K562 (cell line): ENCODE measurements at regions not wholly inside any gene's neighbourhood (a gene's known extent, or its start where the extent isn't known, plus 50 kb on each side); places are given as distances from the start of the nearest gene placed in this dataset.

Experiments
- ATAC-seq: fragments of 200-7000 bp; cut with Tn5 transposase; 3 replicates; pipeline ENCODE4 v1.9.1; 2020; ENCODE audit warnings: moderate library complexity
- BruUV-seq: library from RNA; stranded (reverse); fragments of 400-500 nt; replicated peaks from 2 replicates; lab custom pipeline; 2021; lab: Mats Ljungman, UMichigan
- CTCF ChIA-PET: fragments of 300-600 bp; formaldehyde crosslinking; extraction: SDS; loops from one replicate; lab custom pipeline; 2021; ENCODE audit warnings: low intra/inter-chr PET ratio; lab: Yijun Ruan, JAX
- POLR2A ChIA-PET: fragments of 300-600, 350-650 bp; sonication (Branson Sonifier 250); formaldehyde crosslinking; extraction: SDS; loops from one replicate; lab custom pipeline; 2021; ENCODE audit warnings: antibody characterized with exemption, inconsistent platforms; lab: Yijun Ruan, JAX
- DNase-seq, 4 experiments: peaks; one replicate each; pipeline versions ENCODE4 v3.0.0 to v3.0.0-alpha.2; 2011 to 2018; ENCODE audit warnings: low spot score in 3 of 4, mixed read lengths in 3 of 4; ENCODE audit errors: extremely low read depth in 1 of 4
- FAIRE-seq: peaks from 2 replicates; lab custom pipeline; 2011; peaks lifted over from hg19 to GRCh38; lab: Jason Lieb, UNC
- H2AFZ ChIP-seq: 2 replicates; pipeline ENCODE4 v1.6.0; 2011; ENCODE audit warnings: low read depth, low read length, control low read depth, inconsistent platforms
- H3K27ac ChIP-seq: fragments of 200-600 bp; 3 replicates; pipeline ENCODE4 v1.8.0; 2011; ENCODE audit warnings: low read depth, mild to moderate bottlenecking, control low read depth, inconsistent platforms, low read length, moderate library complexity, mixed read lengths; ENCODE audit errors: extremely low read depth
- H3K27me3 ChIP-seq, 2 experiments: fragments of 300-600 bp in 1 of 2; 2 replicates in 1 of 2; 3 replicates in 1 of 2; pipeline versions ENCODE4 v1.6.0 to v1.8.0; 2011; ENCODE audit warnings: inconsistent platforms in 2 of 2, low read length in 2 of 2, mild to moderate bottlenecking in 1 of 2, mixed read lengths in 1 of 2, moderate library complexity in 1 of 2; ENCODE audit not compliant: control insufficient read depth in 2 of 2, insufficient read depth in 2 of 2
- H3K36me3 ChIP-seq: fragments of 300-600 bp; 3 replicates; pipeline ENCODE4 v1.8.0; 2011; ENCODE audit warnings: mild to moderate bottlenecking, low read length, inconsistent platforms; ENCODE audit not compliant: control insufficient read depth, insufficient read depth
- H3K4me1 ChIP-seq, 2 experiments: fragments of 200-600 bp in 1 of 2; replicated peaks in 1 of 2; 2 replicates in 1 of 2; 3 replicates in 1 of 2; pipeline versions ENCODE4 v1.5.1 to v1.8.0; 2011; ENCODE audit warnings: inconsistent platforms in 2 of 2, low read length in 2 of 2, mild to moderate bottlenecking in 1 of 2, mixed read lengths in 1 of 2, moderate library complexity in 1 of 2; ENCODE audit not compliant: control insufficient read depth in 2 of 2, insufficient read depth in 2 of 2
- H3K4me2 ChIP-seq: 2 replicates; pipeline ENCODE4 v1.6.1; 2011; ENCODE audit warnings: low read length, control low read depth, inconsistent platforms, mixed read lengths; ENCODE audit not compliant: insufficient read depth
- H3K4me3 ChIP-seq: fragments of 200-600 bp; sonication (generic), shearing (Covaris generic); 2 replicates; pipeline ENCODE4 v1.5.1; 2016; ENCODE audit warnings: control low read depth, inconsistent platforms
- H3K79me2 ChIP-seq: fragments of 200-600 bp; 3 replicates; pipeline ENCODE4 v1.8.0; 2011; ENCODE audit warnings: low read length, inconsistent platforms; ENCODE audit not compliant: control insufficient read depth, insufficient read depth
- H3K9ac ChIP-seq, 2 experiments: 2 replicates each; pipeline versions ENCODE4 v1.6.0 to v1.6.1; 2011; ENCODE audit warnings: low read depth in 2 of 2, low read length in 2 of 2, control low read depth in 1 of 2, inconsistent platforms in 1 of 2, mild to moderate bottlenecking in 1 of 2, mixed read lengths in 1 of 2; ENCODE audit not compliant: insufficient read depth in 1 of 2
- H3K9me1 ChIP-seq: one replicate; pipeline ENCODE4 v1.6.0; 2011; ENCODE audit warnings: inconsistent platforms, mild to moderate bottlenecking, low read length, moderate library complexity; ENCODE audit not compliant: control insufficient read depth, insufficient read depth
- H3K9me3 ChIP-seq: replicated peaks from 2 replicates; pipeline ENCODE4 v1.5.1; 2011; ENCODE audit warnings: low read depth, low read length, inconsistent platforms; ENCODE audit not compliant: control insufficient read depth, insufficient read depth
- H4K20me1 ChIP-seq: replicated peaks from 2 replicates; pipeline ENCODE4 v1.6.1; 2011; ENCODE audit warnings: low read length, inconsistent platforms, mixed read lengths; ENCODE audit not compliant: control insufficient read depth, insufficient read depth
- CC2D1A ChIP-seq: fragments of 450-650 bp; IDR thresholded peaks from 2 replicates; pipeline ENCODE4 v1.6.1; 2017; ENCODE audit warnings: mild to moderate bottlenecking
- DLX4 ChIP-seq: fragments of 250-450 bp; sonication (Bioruptor Pico); IDR thresholded peaks from 2 replicates; pipeline ENCODE4 v1.6.1; 2021; ENCODE audit warnings: mild to moderate bottlenecking
- E2F3 ChIP-seq: fragments of 250-450 bp; sonication (Bioruptor Pico); IDR thresholded peaks from 2 replicates; pipeline ENCODE4 v1.4.0; 2020; ENCODE audit warnings: mild to moderate bottlenecking
- GTF2B ChIP-seq: IDR thresholded peaks from 2 replicates; pipeline ENCODE4 v1.6.1; 2011; ENCODE audit not compliant: insufficient read length; ENCODE audit errors: extremely low read depth
- KAT8 ChIP-seq: fragments of 450-650 bp; IDR thresholded peaks from 2 replicates; pipeline ENCODE4 v1.6.1; 2016; ENCODE audit warnings: low read depth, mild to moderate bottlenecking
- L3MBTL2 ChIP-seq: fragments of 450-650 bp; IDR thresholded peaks from 2 replicates; pipeline ENCODE4 v1.6.1; 2016; ENCODE audit warnings: mild to moderate bottlenecking, moderate library complexity
- NCOA1 ChIP-seq: fragments of 450-650 bp; IDR thresholded peaks from 2 replicates; pipeline ENCODE4 v1.6.1; 2016; ENCODE audit warnings: low read depth
- NR2C2 ChIP-seq, 2 experiments: fragments of 200-800 bp in 1 of 2; sonication (Bioruptor generic) in 1 of 2; sonication (generic) in 1 of 2; formaldehyde crosslinking in 1 of 2; IDR thresholded peaks; 2 replicates each; pipeline versions ENCODE4 v1.6.1 to v1.8.0; 2016 to 2022; ENCODE audit warnings: mild to moderate bottlenecking in 1 of 2, missing compliant biosample characterization in 1 of 2, missing genetic modification characterization in 1 of 2, missing genetic modification reagents in 1 of 2
- PCBP2 ChIP-seq: fragments of 200-400 bp; formaldehyde crosslinking; IDR thresholded peaks from 2 replicates; pipeline ENCODE4 v1.6.1; 2018; ENCODE audit warnings: low read length, low read depth, mild to moderate bottlenecking, moderate library complexity; ENCODE audit not compliant: poor library complexity, severe bottlenecking
- PRMT5 ChIP-seq: sonication (generic); formaldehyde crosslinking; IDR thresholded peaks from 2 replicates; pipeline ENCODE4 v1.5.0; 2020; ENCODE audit warnings: missing genetic modification reagents
- SMC3 ChIP-seq: conservative IDR thresholded peaks from 2 replicates; pipeline ENCODE4 v1.6.1; 2011; ENCODE audit warnings: low read depth, low read length, improper control_type of control experiment; ENCODE audit not compliant: insufficient read depth
- TRIM28 ChIP-seq: fragments of 450-650 bp; IDR thresholded peaks from 2 replicates; pipeline ENCODE4 v1.6.1; 2017
- ZNF121 ChIP-seq: sonication (generic); formaldehyde crosslinking; conservative IDR thresholded peaks from 2 replicates; pipeline ENCODE4 v1.8.0; 2022; ENCODE audit warnings: missing genetic modification reagents
- ZNF24 ChIP-seq: fragments of 450-650 bp; IDR thresholded peaks from 2 replicates; pipeline ENCODE4 v1.6.1; 2016
- WGBS: fragments of 100-300 bp; shearing (Covaris generic); methylation state at CpG from one replicate; pipeline ENCODE4 v1.1.6; 2016; ENCODE audit warnings: low coverage, mixed read lengths; ENCODE audit not compliant: insufficient coverage; ENCODE audit errors: missing lambda C conversion rate; 5-methylcytosine and 5-hydroxymethylcytosine counted together
- in situ Hi-C: fragments of 300-500 bp; cut with MboI; formaldehyde crosslinking; loops from 4 replicates; pipeline ENCODE4 v1.15.0; 2018; ENCODE audit warnings: inconsistent platforms, mixed read lengths
- intact Hi-C: fragments of 100-400 bp; cut with micrococcal nuclease; formaldehyde crosslinking; loops from 2 replicates; pipeline ENCODE4 v1.14.2; 2022
- TF ChIP-seq, protein P1 (sequence below): fragments of 250-450 bp; sonication (Bioruptor Pico); IDR thresholded peaks from 2 replicates; pipeline ENCODE4 v1.8.0; 2021; ENCODE audit warnings: mild to moderate bottlenecking, moderate library complexity
- TF ChIP-seq, protein P2 (sequence below): fragments of 250-450 bp; sonication (Bioruptor Pico); IDR thresholded peaks from 2 replicates; pipeline ENCODE4 v1.4.0; 2020; ENCODE audit warnings: mild to moderate bottlenecking

- TF ChIP-seq SMC3: no peak
- TF ChIP-seq ZNF121: no peak
- TF ChIP-seq, protein P1, sequence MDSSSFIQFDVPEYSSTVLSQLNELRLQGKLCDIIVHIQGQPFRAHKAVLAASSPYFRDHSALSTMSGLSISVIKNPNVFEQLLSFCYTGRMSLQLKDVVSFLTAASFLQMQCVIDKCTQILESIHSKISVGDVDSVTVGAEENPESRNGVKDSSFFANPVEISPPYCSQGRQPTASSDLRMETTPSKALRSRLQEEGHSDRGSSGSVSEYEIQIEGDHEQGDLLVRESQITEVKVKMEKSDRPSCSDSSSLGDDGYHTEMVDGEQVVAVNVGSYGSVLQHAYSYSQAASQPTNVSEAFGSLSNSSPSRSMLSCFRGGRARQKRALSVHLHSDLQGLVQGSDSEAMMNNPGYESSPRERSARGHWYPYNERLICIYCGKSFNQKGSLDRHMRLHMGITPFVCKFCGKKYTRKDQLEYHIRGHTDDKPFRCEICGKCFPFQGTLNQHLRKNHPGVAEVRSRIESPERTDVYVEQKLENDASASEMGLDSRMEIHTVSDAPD: no peak
- no peak for TF ChIP-seq PCBP2
- TF ChIP-seq CC2D1A: no peak
- TF ChIP-seq, all 486 proteins: peak for 0
Observed at GRCh38 chr7:41245916-41246315, 457.0 kb downstream of the INHBA start (continued).

GRCh38 chr7:41244246-41244645 lies 458.6 kb downstream of the INHBA start:
- no peaks in the 10 kb centered on the region for H3K27me3 ChIP-seq
- no peaks in the 10 kb centered on the region for H4K20me1 ChIP-seq
- intact Hi-C loops: no loop called here
- in situ Hi-C loops: no loop called here
- H2AFZ ChIP-seq: no peak overlapping the region
- no peak overlapping the region for H3K27ac ChIP-seq
- no peak for FAIRE-seq
- no peak for DNase-seq
- H3K4me1 ChIP-seq: no peaks in the 10 kb centered on the region
- H3K9ac ChIP-seq: no peak overlapping the region
- H3K79me2 ChIP-seq: no peaks in the 10 kb centered on the region
- no peaks in the 10 kb centered on the region; the same call in 1 of the 2 replicates for H3K9me3 ChIP-seq
- no peak for ATAC-seq
- TF ChIP-seq KAT8: no peak
- no peak for TF ChIP-seq PRMT5
- no peak for TF ChIP-seq NCOA1
- TF ChIP-seq, protein P2, sequence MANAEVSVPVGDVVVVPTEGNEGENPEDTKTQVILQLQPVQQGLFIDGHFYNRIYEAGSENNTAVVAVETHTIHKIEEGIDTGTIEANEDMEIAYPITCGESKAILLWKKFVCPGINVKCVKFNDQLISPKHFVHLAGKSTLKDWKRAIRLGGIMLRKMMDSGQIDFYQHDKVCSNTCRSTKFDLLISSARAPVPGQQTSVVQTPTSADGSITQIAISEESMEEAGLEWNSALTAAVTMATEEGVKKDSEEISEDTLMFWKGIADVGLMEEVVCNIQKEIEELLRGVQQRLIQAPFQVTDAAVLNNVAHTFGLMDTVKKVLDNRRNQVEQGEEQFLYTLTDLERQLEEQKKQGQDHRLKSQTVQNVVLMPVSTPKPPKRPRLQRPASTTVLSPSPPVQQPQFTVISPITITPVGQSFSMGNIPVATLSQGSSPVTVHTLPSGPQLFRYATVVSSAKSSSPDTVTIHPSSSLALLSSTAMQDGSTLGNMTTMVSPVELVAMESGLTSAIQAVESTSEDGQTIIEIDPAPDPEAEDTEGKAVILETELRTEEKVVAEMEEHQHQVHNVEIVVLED: no peak
- TF ChIP-seq GTF2B: no peak
- no peak for TF ChIP-seq ZNF24
- TF ChIP-seq NR2C2 (CRISPR knock-in tag; IDR thresholded peaks at IDR 0.05): no peak
- TF ChIP-seq NR2C2 (tag; IDR thresholded peaks at IDR 0.05): no peak
- no peak for TF ChIP-seq TRIM28
- no peak for TF ChIP-seq E2F3 (CRISPR knock-in tag)
- TF ChIP-seq DLX4 (CRISPR knock-in tag): no peak
- TF ChIP-seq L3MBTL2: no peak
- H3K36me3 ChIP-seq: no peaks in the 10 kb centered on the region
- CTCF ChIA-PET: no interaction called here
- no peaks in the 10 kb centered on the region for H3K9me1 ChIP-seq
- BruUV-seq: no TSS peak
- H3K4me3 ChIP-seq: no peak overlapping the region
- POLR2A ChIA-PET: no interaction called here
- H3K4me2 ChIP-seq: no peak overlapping the region
- 2% methylated on average over 4 of the region's 4 CpGs for WGBS
